H9 (cell line): ENCODE measurements at regions not wholly inside any gene's neighbourhood (a gene's known extent, or its start where the extent isn't known, plus 50 kb on each side); places are given as distances from the start of the nearest gene placed in this dataset.

ENCODE experiments used
- DNase-seq: peaks from one replicate; pipeline ENCODE4 v3.0.0-alpha.2; 2017
- H2AFZ ChIP-seq: one replicate; pipeline ENCODE4 v1.6.1; 2013; ENCODE audit warnings: mild to moderate bottlenecking, low read length, control low read depth, moderate library complexity
- H2AK5ac ChIP-seq: 2 replicates; pipeline ENCODE4 v1.6.1; 2013; ENCODE audit warnings: low read length, control low read depth, mixed read lengths; ENCODE audit not compliant: insufficient read length
- H2BK120ac ChIP-seq: one replicate; pipeline ENCODE4 v1.6.1; 2013; ENCODE audit warnings: low read depth, mild to moderate bottlenecking, low read length, control low read depth, inconsistent platforms; ENCODE audit not compliant: poor library complexity, severe bottlenecking
- H2BK12ac ChIP-seq: 2 replicates; pipeline ENCODE4 v1.6.1; 2013; ENCODE audit warnings: low read length, control low read depth, mixed read lengths, low read depth; ENCODE audit not compliant: insufficient read length
- H2BK15ac ChIP-seq: 2 replicates; pipeline ENCODE4 v1.6.1; 2013; ENCODE audit warnings: low read depth, low read length, control low read depth
- H2BK20ac ChIP-seq: one replicate; pipeline ENCODE4 v1.6.1; 2013; ENCODE audit warnings: low read depth, mild to moderate bottlenecking, low read length, control low read depth, inconsistent platforms; ENCODE audit not compliant: poor library complexity, severe bottlenecking
- H2BK5ac ChIP-seq: 2 replicates; pipeline ENCODE4 v1.6.1; 2013; ENCODE audit warnings: low read length, control low read depth, mixed read lengths; ENCODE audit not compliant: insufficient read length
- H3K14ac ChIP-seq: 2 replicates; pipeline ENCODE4 v1.6.1; 2013; ENCODE audit warnings: low read length, control low read depth; ENCODE audit not compliant: insufficient read depth
- H3K18ac ChIP-seq: 2 replicates; pipeline ENCODE4 v1.6.1; 2013; ENCODE audit warnings: low read depth, mild to moderate bottlenecking, mixed read lengths, low read length, control low read depth; ENCODE audit not compliant: insufficient read length
- H3K23ac ChIP-seq: 2 replicates; pipeline ENCODE4 v1.6.1; 2013; ENCODE audit warnings: low read length, control low read depth, mixed read lengths, low read depth; ENCODE audit not compliant: insufficient read length
- H3K23me2 ChIP-seq: 2 replicates; pipeline ENCODE4 v1.6.1; 2013; ENCODE audit warnings: low read depth, mild to moderate bottlenecking, mixed read lengths, low read length, control low read depth; ENCODE audit not compliant: insufficient read length, poor library complexity, severe bottlenecking
- H3K27ac ChIP-seq: 2 replicates; pipeline ENCODE4 v1.5.1; 2013; ENCODE audit warnings: low read length, control low read depth, mixed read lengths, low read depth; ENCODE audit not compliant: insufficient read length
- H3K27me3 ChIP-seq: 2 replicates; pipeline ENCODE4 v1.6.1; 2013; ENCODE audit warnings: low read length, control low read depth, inconsistent platforms; ENCODE audit not compliant: insufficient read depth
- H3K4ac ChIP-seq: 2 replicates; pipeline ENCODE4 v1.6.1; 2013; ENCODE audit warnings: low read depth, mild to moderate bottlenecking, control low read depth, inconsistent platforms, low read length, moderate library complexity
- H3K4me1 ChIP-seq: 2 replicates; pipeline ENCODE4 v1.6.1; 2013; ENCODE audit warnings: low read length, control low read depth, inconsistent platforms; ENCODE audit not compliant: insufficient read depth
- H3K4me2 ChIP-seq: 2 replicates; pipeline ENCODE4 v1.6.1; 2013; ENCODE audit warnings: low read length, control low read depth, mixed read lengths; ENCODE audit not compliant: insufficient read length, insufficient read depth
- H3K56ac ChIP-seq: 2 replicates; pipeline ENCODE4 v1.6.1; 2013; ENCODE audit warnings: low read depth, mild to moderate bottlenecking, mixed read lengths, low read length, control low read depth; ENCODE audit not compliant: insufficient read length
- H3K79me1 ChIP-seq: 2 replicates; pipeline ENCODE4 v1.6.1; 2013; ENCODE audit warnings: low read depth, mild to moderate bottlenecking, moderate library complexity, low read length, control low read depth, inconsistent platforms; ENCODE audit not compliant: insufficient read depth, poor library complexity, severe bottlenecking
- H3K79me2 ChIP-seq: 2 replicates; pipeline ENCODE4 v1.6.1; 2013; ENCODE audit warnings: low read length, control low read depth, inconsistent platforms; ENCODE audit not compliant: insufficient read depth
- H3K9ac ChIP-seq: 2 replicates; pipeline ENCODE4 v1.6.1; 2013; ENCODE audit warnings: low read length, control low read depth, mixed read lengths; ENCODE audit not compliant: insufficient read length; ENCODE audit errors: extremely low read depth
- H3K9me3 ChIP-seq: one replicate; pipeline ENCODE4 v1.6.1; 2013; ENCODE audit warnings: low read depth, low read length, inconsistent platforms; ENCODE audit not compliant: control insufficient read depth
- H3T11ph ChIP-seq: one replicate; pipeline ENCODE4 v1.6.1; 2013; ENCODE audit warnings: mild to moderate bottlenecking, low read length, control low read depth, inconsistent platforms
- H4K20me1 ChIP-seq: one replicate; pipeline ENCODE4 v1.6.1; 2013; ENCODE audit not compliant: control insufficient read depth, insufficient read length, insufficient read depth
- H4K5ac ChIP-seq: 2 replicates; pipeline ENCODE4 v1.6.1; 2013; ENCODE audit warnings: low read depth, mild to moderate bottlenecking, mixed read lengths, low read length, control low read depth; ENCODE audit not compliant: insufficient read length
- H4K8ac ChIP-seq: replicated peaks from 2 replicates; pipeline ENCODE4 v1.6.1; 2013; ENCODE audit warnings: low read length, control low read depth, mixed read lengths, low read depth; ENCODE audit not compliant: insufficient read length
- H4K91ac ChIP-seq: 2 replicates; pipeline ENCODE4 v1.6.1; 2013; ENCODE audit warnings: low read depth, mild to moderate bottlenecking, moderate library complexity, mixed read lengths, low read length, control low read depth; ENCODE audit not compliant: insufficient read length
- H3K27ac Mint-ChIP-seq, 3 experiments: 2 replicates in 2 of 3; 3 replicates in 1 of 3; pipeline ENCODE4 v1.8.0; 2020 to 2021; ENCODE audit warnings: mixed read lengths in 3 of 3, mild to moderate bottlenecking in 1 of 3, moderate library complexity in 1 of 3
- H3K27me3 Mint-ChIP-seq: 2 replicates; pipeline ENCODE4 v1.8.0; 2021; ENCODE audit warnings: low read depth, mild to moderate bottlenecking, moderate library complexity, mixed read lengths
- H3K36me3 Mint-ChIP-seq, 3 experiments: 2 replicates in 2 of 3; 3 replicates in 1 of 3; pipeline ENCODE4 v1.8.0; 2020 to 2021; ENCODE audit warnings: low read depth in 3 of 3, mixed read lengths in 3 of 3; ENCODE audit not compliant: insufficient read depth in 1 of 3
- H3K4me1 Mint-ChIP-seq, 2 experiments: 2 replicates each; pipeline ENCODE4 v1.8.0; 2020; ENCODE audit warnings: mixed read lengths in 2 of 2
- H3K4me3 Mint-ChIP-seq, 2 experiments: 2 replicates in 1 of 2; 3 replicates in 1 of 2; pipeline ENCODE4 v1.8.0; 2020 to 2021; ENCODE audit warnings: mild to moderate bottlenecking in 2 of 2, mixed read lengths in 2 of 2, moderate library complexity in 1 of 2
- H3K9me3 Mint-ChIP-seq, 2 experiments: 2 replicates in 1 of 2; 3 replicates in 1 of 2; pipeline ENCODE4 v1.8.0; 2020; ENCODE audit warnings: mild to moderate bottlenecking in 2 of 2, mixed read lengths in 2 of 2, moderate library complexity in 1 of 2
- WGBS: extraction: QIAGEN DNeasy Blood & Tissue Kit; methylation state at CpG from one replicate; pipeline ENCODE4 v1.1.7; 2013; ENCODE audit warnings: missing lambda C conversion rate, low lambda C conversion rate, mixed read lengths; ENCODE audit not compliant: insufficient read length; ENCODE audit errors: extremely low coverage; 5-methylcytosine and 5-hydroxymethylcytosine counted together
- TF ChIP-seq, protein P1 (sequence below): fragments of 200-600 bp; sonication (generic); conservative IDR thresholded peaks from 3 replicates; pipeline ENCODE4 v1.8.0; 2021; ENCODE audit warnings: antibody characterized with exemption, mild to moderate bottlenecking

DNA sequence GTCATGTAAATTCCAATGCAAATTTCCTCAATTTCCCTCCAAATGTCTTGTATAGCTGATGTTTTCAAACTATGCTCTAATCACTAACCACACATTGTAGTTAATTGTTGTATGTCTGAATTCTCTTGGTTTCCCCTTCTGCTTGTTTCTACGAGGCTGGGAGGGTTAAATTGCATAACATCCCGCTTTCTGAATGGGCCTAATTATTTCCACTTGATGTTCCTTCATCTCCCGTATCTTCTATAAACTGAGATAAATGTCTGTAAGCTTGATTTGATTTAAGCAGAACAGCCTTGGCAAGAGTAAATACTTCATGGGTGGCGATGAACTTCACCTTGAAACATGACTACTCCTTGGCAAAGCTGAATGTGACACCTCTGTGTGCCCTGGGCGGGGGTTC lies 72.2 kb downstream of the SERINC2 start:
- Histone ChIP-seq H2BK120ac (no peak overlapping the region), H3K23ac (no peak overlapping the region), H2AK5ac (no peak overlapping the region), H3K27ac (no peak overlapping the region), H2BK12ac (no peak overlapping the region), H4K8ac (no peak overlapping the region), H3K4ac (no peak overlapping the region), H3K79me1 (no peaks in the 10 kb centered on the region), H3K79me2 (no peaks in the 10 kb centered on the region), H3K9ac (no peak overlapping the region), H4K91ac (no peak overlapping the region), H2AFZ (no peak overlapping the region), H2BK15ac (no peak overlapping the region), H3K27me3 (no peaks in the 10 kb centered on the region), H3K18ac (no peak overlapping the region), H3K23me2 (no peaks in the 10 kb centered on the region), H3K56ac (no peak overlapping the region), H2BK20ac (no peak overlapping the region), H4K5ac (no peak overlapping the region), H2BK5ac (no peak overlapping the region), H4K20me1 (no peaks in the 10 kb centered on the region), H3T11ph (no peak overlapping the region), H3K14ac (no peak overlapping the region), H3K4me1 (peaks cover 3% of the 10 kb centered on the region; the same call in 1 of the 2 replicates), H3K4me2 (no peak overlapping the region), H3K9me3 (no peaks in the 10 kb centered on the region)
- Mint-ChIP-seq H3K27me3 (peaks cover 6% of the 10 kb centered on the region), H3K27ac (no peak overlapping the region), H3K4me1 (peaks cover 22 to 23% of the 10 kb centered on the region in 2 experiments), H3K9me3 (peaks cover 19 to 20% of the 10 kb centered on the region in 2 experiments), H3K36me3 (peaks cover 2 to 11% (median 7%) of the 10 kb centered on the region in 3 experiments; a peak in 6 of 7 replicates), H3K4me3 (no peak overlapping the region; a peak in 1 of 5 replicates)
- TF ChIP-seq, protein P1, sequence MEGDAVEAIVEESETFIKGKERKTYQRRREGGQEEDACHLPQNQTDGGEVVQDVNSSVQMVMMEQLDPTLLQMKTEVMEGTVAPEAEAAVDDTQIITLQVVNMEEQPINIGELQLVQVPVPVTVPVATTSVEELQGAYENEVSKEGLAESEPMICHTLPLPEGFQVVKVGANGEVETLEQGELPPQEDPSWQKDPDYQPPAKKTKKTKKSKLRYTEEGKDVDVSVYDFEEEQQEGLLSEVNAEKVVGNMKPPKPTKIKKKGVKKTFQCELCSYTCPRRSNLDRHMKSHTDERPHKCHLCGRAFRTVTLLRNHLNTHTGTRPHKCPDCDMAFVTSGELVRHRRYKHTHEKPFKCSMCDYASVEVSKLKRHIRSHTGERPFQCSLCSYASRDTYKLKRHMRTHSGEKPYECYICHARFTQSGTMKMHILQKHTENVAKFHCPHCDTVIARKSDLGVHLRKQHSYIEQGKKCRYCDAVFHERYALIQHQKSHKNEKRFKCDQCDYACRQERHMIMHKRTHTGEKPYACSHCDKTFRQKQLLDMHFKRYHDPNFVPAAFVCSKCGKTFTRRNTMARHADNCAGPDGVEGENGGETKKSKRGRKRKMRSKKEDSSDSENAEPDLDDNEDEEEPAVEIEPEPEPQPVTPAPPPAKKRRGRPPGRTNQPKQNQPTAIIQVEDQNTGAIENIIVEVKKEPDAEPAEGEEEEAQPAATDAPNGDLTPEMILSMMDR, result no peak
- WGBS, result no CpG with 5 or more reads among the region's 5 CpGs
- DNase-seq, result no peak
